Trophoblast cell (in vitro differentiated cells and primary cell): ENCODE measurements at regions not wholly inside any gene's neighbourhood (a gene's known extent, or its start where the extent isn't known, plus 50 kb on each side); places are given as distances from the start of the nearest gene placed in this dataset.

ENCODE experiments used
- DNase-seq, 2 donors: peaks; one replicate each; pipeline ENCODE4 v3.0.0-alpha.2; 2016
- H2AFZ ChIP-seq: 2 replicates; pipeline ENCODE4 v1.6.1; 2013; ENCODE audit warnings: low read length, moderate library complexity, mild to moderate bottlenecking; ENCODE audit not compliant: insufficient read depth, poor library complexity
- H2AK5ac ChIP-seq: 2 replicates; pipeline ENCODE4 v1.6.1; 2013; ENCODE audit warnings: mild to moderate bottlenecking, low read length
- H2BK120ac ChIP-seq: 2 replicates; pipeline ENCODE4 v1.6.1; 2013; ENCODE audit warnings: low read length, mild to moderate bottlenecking, moderate library complexity; ENCODE audit not compliant: insufficient read depth, poor library complexity
- H2BK12ac ChIP-seq: 2 replicates; pipeline ENCODE4 v1.6.1; 2013; ENCODE audit warnings: mild to moderate bottlenecking, low read length, moderate library complexity
- H2BK5ac ChIP-seq: 2 replicates; pipeline ENCODE4 v1.6.1; 2013; ENCODE audit warnings: low read length, low read depth, moderate library complexity, mild to moderate bottlenecking; ENCODE audit not compliant: poor library complexity
- H3K14ac ChIP-seq: 2 replicates; pipeline ENCODE4 v1.6.1; 2013; ENCODE audit warnings: mild to moderate bottlenecking, low read length
- H3K18ac ChIP-seq: 2 replicates; pipeline ENCODE4 v1.6.1; 2013; ENCODE audit warnings: mild to moderate bottlenecking, low read length
- H3K23ac ChIP-seq: 2 replicates; pipeline ENCODE4 v1.6.1; 2013; ENCODE audit warnings: low read length
- H3K27ac ChIP-seq: 2 replicates; pipeline ENCODE4 v1.5.1; 2013; ENCODE audit warnings: low read depth, mild to moderate bottlenecking, inconsistent platforms, low read length, moderate library complexity
- H3K27me3 ChIP-seq: 2 replicates; pipeline ENCODE4 v1.6.1; 2013; ENCODE audit warnings: inconsistent platforms, mild to moderate bottlenecking, low read length, moderate library complexity; ENCODE audit not compliant: insufficient read depth
- H3K36me3 ChIP-seq, 2 experiments: 1 replicate in 1 of 2; 2 replicates in 1 of 2; pipeline ENCODE4 v1.6.1; 2013; ENCODE audit warnings: low read length in 2 of 2, mild to moderate bottlenecking in 2 of 2, moderate library complexity in 1 of 2; ENCODE audit not compliant: insufficient read depth in 2 of 2, control insufficient read depth in 1 of 2
- H3K4ac ChIP-seq: 2 replicates; pipeline ENCODE4 v1.6.1; 2013; ENCODE audit warnings: low read depth, mild to moderate bottlenecking, low read length, moderate library complexity
- H3K4me1 ChIP-seq, 2 experiments: 1 replicate in 1 of 2; 2 replicates in 1 of 2; pipeline ENCODE4 v1.6.1; 2013; ENCODE audit warnings: low read length in 2 of 2, mild to moderate bottlenecking in 2 of 2, moderate library complexity in 1 of 2; ENCODE audit not compliant: insufficient read depth in 2 of 2, control insufficient read depth in 1 of 2
- H3K4me2 ChIP-seq: 2 replicates; pipeline ENCODE4 v1.6.1; 2013; ENCODE audit warnings: inconsistent platforms, mild to moderate bottlenecking, low read length, moderate library complexity
- H3K4me3 ChIP-seq: 2 replicates; pipeline ENCODE4 v1.5.1; 2013; ENCODE audit warnings: mild to moderate bottlenecking, low read depth, low read length, inconsistent platforms
- H3K79me1 ChIP-seq: one replicate; pipeline ENCODE4 v1.6.1; 2013; ENCODE audit warnings: low read length
- H3K79me2 ChIP-seq: 2 replicates; pipeline ENCODE4 v1.6.1; 2013; ENCODE audit warnings: low read length, mild to moderate bottlenecking; ENCODE audit not compliant: control insufficient read depth, insufficient read depth, poor library complexity
- H3K9ac ChIP-seq: 2 replicates; pipeline ENCODE4 v1.6.1; 2013; ENCODE audit warnings: mild to moderate bottlenecking, low read length
- H3K9me3 ChIP-seq: 2 replicates; pipeline ENCODE4 v1.6.1; 2013; ENCODE audit warnings: low read depth, mild to moderate bottlenecking, control low read depth, inconsistent platforms, low read length; ENCODE audit not compliant: insufficient read depth
- H4K12ac ChIP-seq: 2 replicates; pipeline ENCODE4 v1.6.1; 2013; ENCODE audit warnings: low read depth, mild to moderate bottlenecking, low read length, moderate library complexity
- H4K8ac ChIP-seq: 2 replicates; pipeline ENCODE4 v1.6.1; 2013; ENCODE audit warnings: low read depth, mild to moderate bottlenecking, low read length, moderate library complexity
- H4K91ac ChIP-seq: one replicate; pipeline ENCODE4 v1.6.1; 2013; ENCODE audit warnings: low read depth, mild to moderate bottlenecking, low read length, moderate library complexity
- WGBS: extraction: QIAGEN DNeasy Blood & Tissue Kit; methylation state at CpG from one replicate; pipeline ENCODE4 v1.1.7; 2013; ENCODE audit warnings: missing lambda C conversion rate; ENCODE audit not compliant: insufficient read length, insufficient coverage; ENCODE audit errors: extremely low coverage; 5-methylcytosine and 5-hydroxymethylcytosine counted together

- Histone ChIP-seq H3K4me3 (no peak overlapping the region), H3K79me1 (no peaks in the 10 kb centered on the region), H3K23ac (no peak overlapping the region), H4K91ac (no peak overlapping the region), H3K27me3 (no peaks in the 10 kb centered on the region), H3K18ac (no peak overlapping the region), H2AK5ac (no peak overlapping the region), H3K4ac (no peak overlapping the region), H4K12ac (no peak overlapping the region), H3K9me3 (no peaks in the 10 kb centered on the region), H3K36me3 (no peaks in the 10 kb centered on the region), H3K9ac (no peak overlapping the region), H3K4me2 (no peak overlapping the region), H2BK5ac (no peak overlapping the region), H2AFZ (no peak overlapping the region), H3K14ac (no peak overlapping the region), H4K8ac (no peak overlapping the region), H2BK12ac (no peak overlapping the region), H2BK120ac (no peak overlapping the region), H3K79me2 (no peaks in the 10 kb centered on the region), H3K27ac (no peak overlapping the region), H3K4me1 (no peaks in the 10 kb centered on the region)
- WGBS = no CpG with 5 or more reads among the region's 4 CpGs
- peak in 1 of 2 donors; percentile 21 for DNase-seq
Measured at GRCh38 chr6:19004176-19004575, 617.0 kb downstream of the RNF144B start.

GRCh38 chr6:19009769-19010168 lies 622.6 kb downstream of the RNF144B start:
- no CpG with 5 or more reads among the region's 3 CpGs for WGBS
- no peak overlapping the region for H3K27ac ChIP-seq
- H3K23ac ChIP-seq = no peak overlapping the region
- H4K91ac ChIP-seq = no peak overlapping the region
- no peak overlapping the region for H3K18ac ChIP-seq
- no peak overlapping the region for H3K4ac ChIP-seq
- no peak overlapping the region for H4K12ac ChIP-seq
- DNase-seq = no peak
- H2AFZ ChIP-seq = no peak overlapping the region
- H2BK120ac ChIP-seq = no peak overlapping the region
- H2BK5ac ChIP-seq = no peak overlapping the region
- no peak overlapping the region for H3K4me3 ChIP-seq
- H3K27me3 ChIP-seq = no peaks in the 10 kb centered on the region
- no peaks in the 10 kb centered on the region for H3K36me3 ChIP-seq
- H4K8ac ChIP-seq = no peak overlapping the region
- H3K9me3 ChIP-seq = no peaks in the 10 kb centered on the region
- H3K4me2 ChIP-seq = no peak overlapping the region
- no peaks in the 10 kb centered on the region for H3K79me2 ChIP-seq
- no peaks in the 10 kb centered on the region for H3K79me1 ChIP-seq
- H3K14ac ChIP-seq = no peak overlapping the region
- H3K4me1 ChIP-seq = no peaks in the 10 kb centered on the region
- H3K9ac ChIP-seq = no peak overlapping the region
- no peak overlapping the region for H2BK12ac ChIP-seq
- no peak overlapping the region for H2AK5ac ChIP-seq

- H2BK12ac ChIP-seq = no peak overlapping the region
- no peak overlapping the region for H4K12ac ChIP-seq
- no peaks in the 10 kb centered on the region for H3K27me3 ChIP-seq
- no peak overlapping the region for H4K91ac ChIP-seq
- no peak overlapping the region for H3K27ac ChIP-seq
- H3K79me2 ChIP-seq = no peaks in the 10 kb centered on the region
- no peak overlapping the region for H2AFZ ChIP-seq
- no peaks in the 10 kb centered on the region for H3K9me3 ChIP-seq
- H3K18ac ChIP-seq = no peak overlapping the region
- H3K4me3 ChIP-seq = no peak overlapping the region
- WGBS = no CpG with 5 or more reads among the region's 4 CpGs
- no peak overlapping the region for H3K4me2 ChIP-seq
- DNase-seq = no peak
- no peaks in the 10 kb centered on the region for H3K79me1 ChIP-seq
- H2AK5ac ChIP-seq = no peak overlapping the region
- no peak overlapping the region for H2BK5ac ChIP-seq
- H4K8ac ChIP-seq = no peak overlapping the region
- no peaks in the 10 kb centered on the region for H3K4me1 ChIP-seq
- H3K9ac ChIP-seq = no peak overlapping the region
- no peak overlapping the region for H2BK120ac ChIP-seq
- H3K14ac ChIP-seq = no peak overlapping the region
- H3K23ac ChIP-seq = no peak overlapping the region
- no peaks in the 10 kb centered on the region for H3K36me3 ChIP-seq
- H3K4ac ChIP-seq = no peak overlapping the region
Measured at GRCh38 chr6:19013026-19013705, 626.0 kb downstream of the RNF144B start.

GRCh38 chr6:19024737-19025136 lies 637.6 kb downstream of the RNF144B start:
- no CpG with 5 or more reads among the region's 4 CpGs for WGBS
- H2BK120ac ChIP-seq = no peak overlapping the region

More at GRCh38 chr6:19024737-19025136, 637.6 kb downstream of the RNF144B start:
- no peaks in the 10 kb centered on the region for H3K27me3 ChIP-seq
- H3K4me1 ChIP-seq = no peaks in the 10 kb centered on the region
- H3K79me1 ChIP-seq = no peaks in the 10 kb centered on the region
- H2BK5ac ChIP-seq = no peak overlapping the region
- no peak overlapping the region for H3K18ac ChIP-seq
- no peak overlapping the region for H3K14ac ChIP-seq
- H2AK5ac ChIP-seq = no peak overlapping the region
- H3K79me2 ChIP-seq = no peaks in the 10 kb centered on the region
- H3K27ac ChIP-seq = no peak overlapping the region
- H4K8ac ChIP-seq = no peak overlapping the region
- H3K9ac ChIP-seq = no peak overlapping the region
- H4K12ac ChIP-seq = no peak overlapping the region
- H3K4ac ChIP-seq = no peak overlapping the region
- H2BK12ac ChIP-seq = no peak overlapping the region
- no peak overlapping the region for H3K4me3 ChIP-seq
- no peak overlapping the region for H3K4me2 ChIP-seq
- peak; percentile 59 to 75 for DNase-seq
- no peak overlapping the region for H4K91ac ChIP-seq
- no peak overlapping the region for H2AFZ ChIP-seq
- no peaks in the 10 kb centered on the region for H3K9me3 ChIP-seq
- no peak overlapping the region for H3K23ac ChIP-seq
- H3K36me3 ChIP-seq = no peaks in the 10 kb centered on the region
